ENCODE measurements at regions not wholly inside any gene's neighbourhood (a gene's known extent, or its start where the extent isn't known, plus 50 kb on each side); places are given as distances from the start of the nearest gene placed in this dataset.

- TF ChIP-seq POLR2A (IDR thresholded peaks at IDR 0.05): no peak
- no peak for TF ChIP-seq CTCF (IDR thresholded peaks at IDR 0.05)
Measured at GRCh38 chr3:170705131-170705530, 119.3 kb upstream of the SLC7A14 start.

Data from esophagus squamous epithelium (tissue), 4 donors.